ENCODE measurements at regions not wholly inside any gene's neighbourhood (a gene's known extent, or its start where the extent isn't known, plus 50 kb on each side); places are given as distances from the start of the nearest gene placed in this dataset.
A peak's percentile ranks its signal among the peaks of the same experiment; 100 is the strongest.

DNA sequence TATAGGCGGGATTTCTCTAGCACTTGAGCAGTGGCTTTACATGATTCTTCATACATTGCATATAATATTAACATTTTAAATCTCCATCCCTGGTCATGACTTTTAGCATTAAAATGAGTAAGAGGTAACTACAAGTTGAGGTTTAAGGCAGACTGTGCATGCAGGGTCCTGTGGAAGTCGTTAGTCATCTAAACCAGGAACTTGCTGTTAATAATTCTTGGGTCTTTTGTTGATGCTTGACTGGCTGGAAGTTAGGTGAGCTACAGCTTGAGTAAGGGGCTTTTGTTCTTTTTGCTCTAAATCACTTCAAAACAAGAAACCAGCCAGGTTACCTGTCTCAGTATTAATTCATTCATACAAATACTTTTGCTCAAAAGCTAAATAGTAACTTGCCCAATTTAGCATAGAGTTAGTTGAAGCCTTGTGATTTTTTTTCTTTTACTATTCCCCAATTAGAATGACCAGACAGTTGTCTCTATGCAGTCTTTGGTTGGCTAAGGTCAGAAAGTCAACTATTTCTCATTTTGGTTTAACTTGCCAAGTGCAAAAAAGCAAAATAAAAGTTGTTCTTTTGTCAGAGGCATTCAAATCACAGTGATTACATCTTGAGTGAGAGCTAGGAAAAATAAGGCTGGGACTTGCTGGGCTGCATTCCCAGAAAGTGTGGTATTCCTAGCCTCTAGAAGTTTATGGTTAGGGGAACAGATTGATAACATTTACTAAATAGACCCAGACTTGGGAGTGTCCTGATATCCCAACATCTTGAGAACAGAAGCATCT, 516.9 kb downstream of the PDHA2 start:
- Histone ChIP-seq H3K4me3 (no peak overlapping the region), H3K4me2 (no peak overlapping the region), H3K27me3 (ENCODE audit: insufficient read depth) (no peaks in the 10 kb centered on the region), H4K20me1 (replicated peaks; ENCODE audit: insufficient read depth) (no peaks in the 10 kb centered on the region), H3K4me1 (ENCODE audit: insufficient read depth) (peaks cover 4% of the 10 kb centered on the region; the same call in 1 of the 2 replicates), H3K27ac (ENCODE audit: low read depth) (no peak overlapping the region), H3K36me3 (ENCODE audit: insufficient read depth) (no peaks in the 10 kb centered on the region), H3K9me2 (ENCODE audit: insufficient read depth) (no peaks in the 10 kb centered on the region), H3K79me2 (replicated peaks; ENCODE audit: insufficient read depth) (no peaks in the 10 kb centered on the region), H3F3A (replicated peaks; ENCODE audit: low read depth) (no peaks in the 10 kb centered on the region), H2AFZ (peak overlapping the region; percentile 44)
- Mint-ChIP-seq H3K4me1 (peaks cover 6% of the 10 kb centered on the region), H3K27ac (no peak overlapping the region), H3K36me3 (ENCODE audit: low read depth) (no peaks in the 10 kb centered on the region), H3K4me3 (no peak overlapping the region), H3K27me3 (ENCODE audit: insufficient read depth, low read depth, poor library complexity) (no peaks in the 10 kb centered on the region), H3K9me3 (no peaks in the 10 kb centered on the region)
- no peak for DNase-seq (ENCODE audit: low spot score)
- no peak for ATAC-seq
- TF ChIP-seq CREB1 (CRISPR knock-in tag; IDR thresholded peaks at IDR 0.05; ENCODE audit: low read depth) (no peak), EZH2phosphoT487 (IDR thresholded peaks at IDR 0.05; ENCODE audit: unreplicated experiment) (no peak), EZH2 (IDR thresholded peaks at IDR 0.05; ENCODE audit: low read depth, unreplicated experiment) (no peak), STAT1 (IDR thresholded peaks at IDR 0.05; ENCODE audit: unreplicated experiment) (no peak), POLR2AphosphoS5 (IDR thresholded peaks at IDR 0.05; ENCODE audit: low read depth) (no peak), REST (IDR thresholded peaks at IDR 0.05; ENCODE audit: unreplicated experiment) (no peak)
- TF ChIP-seq, protein P1, sequence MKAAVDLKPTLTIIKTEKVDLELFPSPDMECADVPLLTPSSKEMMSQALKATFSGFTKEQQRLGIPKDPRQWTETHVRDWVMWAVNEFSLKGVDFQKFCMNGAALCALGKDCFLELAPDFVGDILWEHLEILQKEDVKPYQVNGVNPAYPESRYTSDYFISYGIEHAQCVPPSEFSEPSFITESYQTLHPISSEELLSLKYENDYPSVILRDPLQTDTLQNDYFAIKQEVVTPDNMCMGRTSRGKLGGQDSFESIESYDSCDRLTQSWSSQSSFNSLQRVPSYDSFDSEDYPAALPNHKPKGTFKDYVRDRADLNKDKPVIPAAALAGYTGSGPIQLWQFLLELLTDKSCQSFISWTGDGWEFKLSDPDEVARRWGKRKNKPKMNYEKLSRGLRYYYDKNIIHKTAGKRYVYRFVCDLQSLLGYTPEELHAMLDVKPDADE (IDR thresholded peaks at IDR 0.05): no peak

DNA sequence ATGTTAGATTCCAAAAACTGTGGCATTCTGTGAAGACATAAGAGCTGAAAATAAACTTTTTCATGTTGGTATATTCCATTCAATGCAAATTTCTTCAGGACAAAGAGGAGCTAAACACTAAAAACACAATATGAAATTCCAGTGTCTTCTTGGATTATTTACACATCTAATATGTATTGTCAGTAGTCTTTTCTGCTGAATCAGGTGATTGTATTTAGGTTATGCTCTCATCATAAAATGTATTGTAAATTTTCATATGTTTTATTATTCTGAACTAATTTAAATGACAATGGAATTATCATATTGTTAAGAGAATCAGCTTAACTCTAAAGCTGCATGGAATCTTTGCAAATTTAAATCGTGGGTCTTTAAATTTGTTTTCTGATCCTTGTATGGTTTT, 526.7 kb downstream of the PDHA2 start:
- no peaks in the 10 kb centered on the region for H3K79me2 ChIP-seq (replicated peaks; ENCODE audit: insufficient read depth)
- H3K4me3 Mint-ChIP-seq: no peak overlapping the region
- 0 out of 2 replicates have a peak, but pooled peaks cover 6% of the 10 kb centered on the region for H3K9me2 ChIP-seq (ENCODE audit: insufficient read depth)
- H3K27me3 ChIP-seq (ENCODE audit: insufficient read depth): no peaks in the 10 kb centered on the region
- H3K27me3 Mint-ChIP-seq (ENCODE audit: insufficient read depth, low read depth, poor library complexity): no peaks in the 10 kb centered on the region
- H3K9me3 Mint-ChIP-seq: peaks cover 15% of the 10 kb centered on the region
- no peak overlapping the region for H3K27ac ChIP-seq (ENCODE audit: low read depth)
- H3K36me3 Mint-ChIP-seq (ENCODE audit: low read depth): peaks cover 17% of the 10 kb centered on the region; the same call in 2 of the 3 replicates
- no peak overlapping the region for H3K27ac Mint-ChIP-seq
- no peaks in the 10 kb centered on the region for H3F3A ChIP-seq (replicated peaks; ENCODE audit: low read depth)
- H2AFZ ChIP-seq: no peak overlapping the region
- H4K20me1 ChIP-seq (replicated peaks; ENCODE audit: insufficient read depth): no peaks in the 10 kb centered on the region
- DNase-seq (ENCODE audit: low spot score) (no peak), ATAC-seq (no peak)
- H3K4me2 ChIP-seq: no peak overlapping the region
- H3K4me3 ChIP-seq: no peak overlapping the region
- peaks cover 3% of the 10 kb centered on the region; the same call in 1 of the 3 replicates for H3K4me1 Mint-ChIP-seq
- H3K4me1 ChIP-seq (ENCODE audit: insufficient read depth): peaks cover 6% of the 10 kb centered on the region
- no peaks in the 10 kb centered on the region for H3K36me3 ChIP-seq (ENCODE audit: insufficient read depth)
- TF ChIP-seq REST (IDR thresholded peaks at IDR 0.05; ENCODE audit: unreplicated experiment): no peak

Measured in GM23338 (cell line).